Right lobe of liver (tissue), 6 donors: ENCODE measurements at regions not wholly inside any gene's neighbourhood (a gene's known extent, or its start where the extent isn't known, plus 50 kb on each side); places are given as distances from the start of the nearest gene placed in this dataset.

ENCODE experiments used
- ATAC-seq, 4 donors: fragments of 200-7000 bp; cut with Tn5 transposase; one replicate each; pipeline ENCODE4 v1.9.1; 2020; ENCODE audit warnings: mild to moderate bottlenecking in 4 of 4, moderate library complexity in 4 of 4
- DNase-seq, 3 donors: peaks; one replicate each; pipeline ENCODE4 v3.0.0-alpha.2; 2020
- H3K27ac ChIP-seq, 3 donors: fragments of 200-600 bp; one replicate each; pipeline ENCODE4 v1.8.0; 2022
- H3K27me3 ChIP-seq, 2 donors: fragments of 200-600 bp; one replicate each; pipeline ENCODE4 v1.8.0; 2022
- H3K36me3 ChIP-seq, 4 donors: fragments of 200-600 bp; sonication (generic) in 1 of 4; one replicate each; pipeline versions ENCODE4 v1.5.1 to v1.8.0; 2017 to 2022; ENCODE audit warnings: control low read depth in 1 of 4
- H3K4me1 ChIP-seq, 4 donors: fragments of 200-600 bp; sonication (generic) in 1 of 4; one replicate each; pipeline versions ENCODE4 v1.5.1 to v1.8.0; 2017 to 2022; ENCODE audit warnings: control low read depth in 1 of 4
- H3K4me3 ChIP-seq, 3 donors: fragments of 200-600 bp; one replicate each; pipeline ENCODE4 v1.8.0; 2022
- H3K9me3 ChIP-seq, 4 donors: fragments of 200-600 bp; sonication (generic) in 1 of 4; one replicate each; pipeline versions ENCODE4 v1.5.1 to v1.8.0; 2017 to 2022; ENCODE audit warnings: control low read depth in 1 of 4
- CTCF ChIP-seq, 4 donors: fragments of 200-600 bp in 3 of 4; fragments of 450-650 bp in 1 of 4; IDR thresholded peaks; one replicate each; pipeline versions ENCODE4 v1.5.1 to v1.8.0; 2016 to 2022; ENCODE audit warnings: antibody characterized with exemption in 4 of 4, mild to moderate bottlenecking in 2 of 4
- POLR2A ChIP-seq: fragments of 450-650 bp; IDR thresholded peaks from one replicate; pipeline ENCODE4 v1.6.1; 2017; ENCODE audit warnings: antibody characterized with exemption, mild to moderate bottlenecking
- WGBS: methylation state at CpG from one replicate; pipeline ENCODE4 v1.1.6; 2018; ENCODE audit warnings: low coverage, low lambda C conversion rate; ENCODE audit not compliant: insufficient coverage; ENCODE audit errors: missing lambda C conversion rate; 5-methylcytosine and 5-hydroxymethylcytosine counted together
- intact Hi-C, 2 donors: fragments of 100-400 bp; cut with DNase I; formaldehyde crosslinking; loops; one replicate each; pipeline versions ENCODE4 v1.11.2 to v1.14.1; 2022
- donor health status: DM: no; HTN: yes; CAD: no.
- donor health status: DM: no; HTN: no; CAD: no.
- donor health status: DM: no; HTN: no; CAD: no.
- donor health status: DM: no; HTN: yes; CAD: no.
- donor health status: DM: no; HTN: yes; CAD: no.

DNA sequence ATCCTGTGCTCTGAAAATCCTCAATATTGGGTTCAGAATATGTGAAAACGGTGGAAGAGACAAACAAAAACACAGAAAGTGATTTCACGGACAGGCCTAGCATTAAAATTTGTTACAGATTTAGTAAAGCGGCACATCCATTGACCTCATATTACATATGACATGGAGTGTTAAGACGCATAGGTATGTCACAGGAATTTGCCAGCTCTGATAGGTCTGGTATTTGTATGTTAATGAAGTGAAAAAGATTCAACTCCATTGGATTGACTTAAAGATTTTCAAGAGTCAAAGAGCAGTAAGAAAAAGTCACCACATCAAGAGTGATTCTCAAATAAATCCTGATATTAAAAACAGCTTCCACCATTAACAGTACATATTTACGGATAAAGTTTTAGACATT, 396.5 kb upstream of the SEMA6A start:
- Histone ChIP-seq H3K9me3 (no peaks in the 10 kb centered on the region), H3K4me3 (no peak overlapping the region), H3K4me1 (no peaks in the 10 kb centered on the region), H3K27me3 (no peaks in the 10 kb centered on the region), H3K27ac (no peak overlapping the region), H3K36me3 (no peaks in the 10 kb centered on the region)
- 72% methylated on average over 5 of the region's 5 CpGs for WGBS
- TF ChIP-seq POLR2A = no peak
- no peak for TF ChIP-seq CTCF (IDR thresholded peaks at IDR 0.05)
- intact Hi-C loops = no loop called here
- DNase-seq (no peak), ATAC-seq (no peak)

GRCh38 chr5:116970318-116970717, 395.7 kb upstream of the SEMA6A start:
- intact Hi-C loops = no loop called here
- no peaks in the 10 kb centered on the region for H3K9me3 ChIP-seq
- H3K36me3 ChIP-seq = no peaks in the 10 kb centered on the region
- no peak overlapping the region for H3K27ac ChIP-seq
- H3K4me3 ChIP-seq = no peak overlapping the region
- DNase-seq (no peak), ATAC-seq (no peak)
- WGBS = 16% methylated on average over 2 of the region's 2 CpGs
- TF ChIP-seq CTCF (IDR thresholded peaks at IDR 0.05) = no peak
- TF ChIP-seq POLR2A = no peak
- no peaks in the 10 kb centered on the region for H3K27me3 ChIP-seq
- no peaks in the 10 kb centered on the region for H3K4me1 ChIP-seq

DNA sequence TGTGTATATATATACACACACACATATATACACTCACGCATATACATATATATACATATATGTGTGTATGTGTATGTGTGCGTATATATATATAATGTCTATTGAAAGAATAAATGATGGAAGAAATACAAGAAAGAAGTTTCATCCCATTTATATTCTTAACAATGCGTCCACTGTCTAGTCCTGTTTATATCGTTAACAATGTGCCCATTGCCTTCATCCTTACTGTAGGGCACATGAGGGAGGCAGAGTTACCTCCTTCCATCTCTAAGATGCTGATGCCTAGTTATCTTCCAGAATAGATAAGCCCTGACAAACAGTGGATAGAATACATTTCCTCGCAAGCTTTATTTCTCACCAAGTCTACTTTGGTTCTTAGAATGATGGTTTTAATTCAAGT, 389.8 kb upstream of the SEMA6A start:
- no peak overlapping the region for H3K27ac ChIP-seq
- WGBS = 75% methylated on average over 5 of the region's 5 CpGs

GRCh38 chr5:116961021-116961420, 386.4 kb upstream of the SEMA6A start:
- Histone ChIP-seq H3K27ac (no peak overlapping the region), H3K4me1 (no peaks in the 10 kb centered on the region), H3K9me3 (no peaks in the 10 kb centered on the region), H3K36me3 (no peaks in the 10 kb centered on the region), H3K4me3 (no peak overlapping the region), H3K27me3 (no peaks in the 10 kb centered on the region)
- 77% methylated on average over 4 of the region's 4 CpGs for WGBS
- DNase-seq (no peak), ATAC-seq (no peak)
- TF ChIP-seq POLR2A (no peak), CTCF (IDR thresholded peaks at IDR 0.05) (no peak)
- intact Hi-C loops = no loop called here

More for the DNA sequence above, 389.8 kb upstream of the SEMA6A start:
- intact Hi-C loops = no loop called here
- Histone ChIP-seq H3K9me3 (no peaks in the 10 kb centered on the region), H3K27me3 (no peaks in the 10 kb centered on the region), H3K36me3 (no peaks in the 10 kb centered on the region), H3K4me1 (no peaks in the 10 kb centered on the region), H3K4me3 (no peak overlapping the region)
- no peak for TF ChIP-seq CTCF (IDR thresholded peaks at IDR 0.05)
- TF ChIP-seq POLR2A = no peak
- DNase-seq (no peak), ATAC-seq (no peak)

GRCh38 chr5:116959843-116960242, 385.2 kb upstream of the SEMA6A start:
- Histone ChIP-seq H3K36me3 (no peaks in the 10 kb centered on the region), H3K9me3 (no peaks in the 10 kb centered on the region), H3K4me3 (no peak overlapping the region), H3K27ac (no peak overlapping the region), H3K27me3 (no peaks in the 10 kb centered on the region), H3K4me1 (no peaks in the 10 kb centered on the region)
- DNase-seq (no peak), ATAC-seq (no peak)
- TF ChIP-seq POLR2A (no peak), CTCF (IDR thresholded peaks at IDR 0.05) (no peak)
- intact Hi-C loops = no loop called here
- 44% methylated on average over 1 of the region's 1 CpG for WGBS
